HPDE6-E6E7 (cell line): ENCODE measurements at regions not wholly inside any gene's neighbourhood (a gene's known extent, or its start where the extent isn't known, plus 50 kb on each side); places are given as distances from the start of the nearest gene placed in this dataset.
"Not testable (repeated sequence)": the region's sequence is repeated elsewhere in the genome, so short reads cannot be mapped to it uniquely, and the experiment has no call there.

Experiments
- DNase-seq: peaks from one replicate; pipeline ENCODE4 v3.0.0; 2011; ENCODE audit warnings: missing footprints; ENCODE audit errors: extremely low spot score

GRCh38 chr2:84052913-84053312, 406.2 kb downstream of the SUCLG1 start:
- no peak for DNase-seq

- peak; percentile 29 for DNase-seq
These were observed 407.0 kb downstream of the SUCLG1 start for GRCh38 chr2:84052043-84052442.

- DNase-seq, result no peak
These were observed 410.1 kb downstream of the SUCLG1 start for GRCh38 chr2:84048964-84049363.

- DNase-seq, result no peak
These were observed 417.6 kb downstream of the SUCLG1 start for GRCh38 chr2:84041506-84041905.

- no peak for DNase-seq
These were observed 418.8 kb downstream of the SUCLG1 start for GRCh38 chr2:84040281-84040680.

GRCh38 chr2:84038866-84039265, 420.2 kb downstream of the SUCLG1 start:
- no peak for DNase-seq

GRCh38 chr2:84033347-84033974, 425.6 kb downstream of the SUCLG1 start:
- peak; percentile 31 for DNase-seq

- DNase-seq, result no peak
These were observed 427.6 kb downstream of the SUCLG1 start for GRCh38 chr2:84031312-84032050.

- DNase-seq, result no peak
These were observed 429.0 kb downstream of the SUCLG1 start for GRCh38 chr2:84029903-84030575.

GRCh38 chr2:84026818-84027217, 432.3 kb downstream of the SUCLG1 start:
- no peak for DNase-seq

- peak; percentile 27 for DNase-seq
These were observed 436.2 kb downstream of the SUCLG1 start for GRCh38 chr2:84022810-84023431.

GRCh38 chr2:84017010-84017409, 442.1 kb downstream of the SUCLG1 start:
- no peak for DNase-seq

GRCh38 chr2:84016183-84016582, 442.9 kb downstream of the SUCLG1 start:
- no peak for DNase-seq

GRCh38 chr2:83997889-83998288, 461.2 kb downstream of the SUCLG1 start:
- DNase-seq, result no peak

GRCh38 chr2:83994633-83995179, 464.4 kb downstream of the SUCLG1 start:
- no peak for DNase-seq

GRCh38 chr2:83993873-83994632, 465.0 kb downstream of the SUCLG1 start:
- DNase-seq, result no peak

- peak; percentile 29 for DNase-seq
These were observed 467.1 kb downstream of the SUCLG1 start for GRCh38 chr2:83991992-83992391.

GRCh38 chr2:83990636-83991035, 468.4 kb downstream of the SUCLG1 start:
- DNase-seq, result no peak

GRCh38 chr2:83976628-83977027, 482.5 kb downstream of the SUCLG1 start:
- DNase-seq, result not testable (repeated sequence)

GRCh38 chr2:83972128-83972527, 487.0 kb downstream of the SUCLG1 start:
- DNase-seq, result no peak

- DNase-seq, result no peak
These were observed 487.5 kb downstream of the SUCLG1 start for GRCh38 chr2:83971547-83971946.
